HEK293T (cell line): ENCODE measurements at regions not wholly inside any gene's neighbourhood (a gene's known extent, or its start where the extent isn't known, plus 50 kb on each side); places are given as distances from the start of the nearest gene placed in this dataset.

Experiments used
- CTCF ChIA-PET: fragments of 350-600 bp; formaldehyde crosslinking; extraction: SDS; loops from one replicate; lab custom pipeline; 2021; ENCODE audit warnings: antibody characterized with exemption, inconsistent platforms; lab: Yijun Ruan, JAX
- POLR2A ChIA-PET: fragments of 350-600 bp; formaldehyde crosslinking; extraction: SDS; loops from one replicate; lab custom pipeline; 2020; ENCODE audit warnings: antibody characterized with exemption, inconsistent platforms; lab: Yijun Ruan, JAX
- DNase-seq: peaks from one replicate; pipeline ENCODE4 v3.0.0; 2012; ENCODE audit warnings: mixed read lengths; ENCODE audit errors: extremely low spot score
- ARNT ChIP-seq: fragments of 450-650 bp; IDR thresholded peaks from 2 replicates; pipeline ENCODE4 v1.6.1; 2017; ENCODE audit warnings: mild to moderate bottlenecking
- BHLHE40 ChIP-seq: fragments of 450-650 bp; IDR thresholded peaks from 2 replicates; pipeline ENCODE4 v1.6.1; 2016; ENCODE audit warnings: mild to moderate bottlenecking, moderate library complexity, borderline replicate concordance
- CTBP1 ChIP-seq: fragments of 450-650 bp; IDR thresholded peaks from 2 replicates; pipeline ENCODE4 v1.6.1; 2016; ENCODE audit warnings: borderline replicate concordance
- ELF4 ChIP-seq: fragments of 450-650 bp; IDR thresholded peaks from 2 replicates; pipeline ENCODE4 v1.6.1; 2017; ENCODE audit warnings: antibody characterized with exemption
- FOXA1 ChIP-seq: fragments of 450-650 bp; IDR thresholded peaks from 2 replicates; pipeline ENCODE4 v1.6.1; 2016; ENCODE audit warnings: mild to moderate bottlenecking
- FOXK2 ChIP-seq: fragments of 450-650 bp; IDR thresholded peaks from 2 replicates; pipeline ENCODE4 v1.6.1; 2016; ENCODE audit warnings: mild to moderate bottlenecking
- FOXM1 ChIP-seq: fragments of 450-650 bp; IDR thresholded peaks from 2 replicates; pipeline ENCODE4 v1.6.1; 2017; ENCODE audit warnings: mild to moderate bottlenecking, borderline replicate concordance
- HDGF ChIP-seq: fragments of 450-650 bp; IDR thresholded peaks from 2 replicates; pipeline ENCODE4 v1.6.1; 2017; ENCODE audit warnings: antibody characterized with exemption, borderline replicate concordance
- L3MBTL2 ChIP-seq: fragments of 450-650 bp; conservative IDR thresholded peaks from 2 replicates; pipeline ENCODE4 v1.6.1; 2016; ENCODE audit warnings: mild to moderate bottlenecking
- LEF1 ChIP-seq: fragments of 450-650 bp; IDR thresholded peaks from 2 replicates; pipeline ENCODE4 v1.6.1; 2017; ENCODE audit warnings: mild to moderate bottlenecking, borderline replicate concordance
- NFRKB ChIP-seq: fragments of 450-650 bp; IDR thresholded peaks from 2 replicates; pipeline ENCODE4 v1.6.1; 2016; ENCODE audit warnings: mild to moderate bottlenecking, moderate library complexity
- PKNOX1 ChIP-seq: fragments of 450-650 bp; IDR thresholded peaks from 2 replicates; pipeline ENCODE4 v1.6.1; 2016
- SP1 ChIP-seq: fragments of 450-650 bp; IDR thresholded peaks from 2 replicates; pipeline ENCODE4 v1.6.1; 2017
- SUZ12 ChIP-seq: fragments of 450-650 bp; IDR thresholded peaks from 2 replicates; pipeline ENCODE4 v1.6.1; 2016; ENCODE audit warnings: mild to moderate bottlenecking
- TARDBP ChIP-seq: fragments of 450-650 bp; IDR thresholded peaks from 2 replicates; pipeline ENCODE4 v1.6.1; 2016
- ZNF384 ChIP-seq: fragments of 450-650 bp; IDR thresholded peaks from 2 replicates; pipeline ENCODE4 v1.6.1; 2016

GRCh38 chr3:4063916-4064574, 239.1 kb upstream of the SETMAR start:
- ChIA-PET CTCF (no interaction called here), POLR2A (no interaction called here)
- DNase-seq, result no peak

GRCh38 chr3:4065085-4065484, 238.1 kb upstream of the SETMAR start:
- DNase-seq, result no peak

More at GRCh38 chr3:4063916-4064574, 239.1 kb upstream of the SETMAR start:
- TF ChIP-seq FOXA1 (no peak), L3MBTL2 (no peak), ZNF384 (no peak), SP1 (no peak), ELF4 (no peak), FOXK2 (no peak), LEF1 (no peak), BHLHE40 (no peak), HDGF (no peak), ARNT (no peak), PKNOX1 (no peak), NFRKB (no peak), SUZ12 (no peak), CTBP1 (no peak), FOXM1 (no peak)

GRCh38 chr3:4065554-4065953, 237.6 kb upstream of the SETMAR start:
- ChIA-PET POLR2A (no interaction called here), CTCF (no interaction called here)
- DNase-seq, result no peak

More at GRCh38 chr3:4065085-4065484, 238.1 kb upstream of the SETMAR start:
- no peak for TF ChIP-seq HDGF
- no peak for TF ChIP-seq L3MBTL2
- TF ChIP-seq PKNOX1, result no peak
- no peak for TF ChIP-seq BHLHE40
- TF ChIP-seq CTBP1, result no peak
- no peak for TF ChIP-seq NFRKB
- TF ChIP-seq SUZ12, result no peak
- no peak for TF ChIP-seq SP1
- CTCF ChIA-PET, result no interaction called here
- POLR2A ChIA-PET, result no interaction called here

GRCh38 chr3:4067893-4068292, 235.3 kb upstream of the SETMAR start:
- ChIA-PET CTCF (no interaction called here), POLR2A (no interaction called here)
- no peak for TF ChIP-seq CTBP1
- TF ChIP-seq L3MBTL2, result no peak
- TF ChIP-seq SUZ12, result no peak
- no peak for TF ChIP-seq LEF1
- TF ChIP-seq SP1, result no peak
- no peak for TF ChIP-seq ZNF384
- TF ChIP-seq FOXA1, result no peak
- no peak for TF ChIP-seq NFRKB
- TF ChIP-seq ARNT, result no peak
- TF ChIP-seq PKNOX1, result no peak
- TF ChIP-seq TARDBP, result no peak
- TF ChIP-seq FOXM1, result no peak
- TF ChIP-seq BHLHE40, result no peak
- TF ChIP-seq ELF4, result no peak
- no peak for TF ChIP-seq FOXK2
- no peak for DNase-seq

More at GRCh38 chr3:4065554-4065953, 237.6 kb upstream of the SETMAR start:
- TF ChIP-seq NFRKB (no peak), FOXM1 (no peak), CTBP1 (no peak), FOXK2 (no peak), ARNT (no peak), TARDBP (no peak), FOXA1 (no peak), L3MBTL2 (no peak), SUZ12 (no peak), ZNF384 (no peak), PKNOX1 (no peak), SP1 (no peak), BHLHE40 (no peak), ELF4 (no peak), LEF1 (no peak), HDGF (no peak)

- CTCF ChIA-PET, result no interaction called here
- TF ChIP-seq ARNT, result no peak
- no peak for TF ChIP-seq SUZ12
- no peak for TF ChIP-seq TARDBP
- TF ChIP-seq ELF4, result no peak
- TF ChIP-seq ZNF384, result no peak
- no peak for TF ChIP-seq PKNOX1
- TF ChIP-seq SP1, result no peak
- TF ChIP-seq LEF1, result no peak
- no peak for TF ChIP-seq FOXM1
- no peak for TF ChIP-seq L3MBTL2
- TF ChIP-seq FOXK2, result no peak
- no peak for TF ChIP-seq CTBP1
- no peak for TF ChIP-seq HDGF
- no peak for TF ChIP-seq BHLHE40
- TF ChIP-seq NFRKB, result no peak
- TF ChIP-seq FOXA1, result no peak
- no peak for DNase-seq
- POLR2A ChIA-PET, result no interaction called here
Observed at GRCh38 chr3:4069796-4070195, 233.4 kb upstream of the SETMAR start.
